Mesendoderm (in vitro differentiated cells): ENCODE measurements at regions not wholly inside any gene's neighbourhood (a gene's known extent, or its start where the extent isn't known, plus 50 kb on each side); places are given as distances from the start of the nearest gene placed in this dataset.

Source experiments
- DNase-seq: peaks from one replicate; pipeline ENCODE4 v3.0.0; 2013
- H2AK5ac ChIP-seq: 2 replicates; pipeline ENCODE4 v1.6.1; 2013; ENCODE audit warnings: low read length, inconsistent platforms
- H2BK120ac ChIP-seq: 2 replicates; pipeline ENCODE4 v1.6.1; 2013; ENCODE audit warnings: low read depth, mild to moderate bottlenecking, low read length, moderate library complexity, mixed read lengths
- H2BK15ac ChIP-seq: replicated peaks from 2 replicates; pipeline ENCODE4 v1.6.1; 2013; ENCODE audit warnings: low read depth, mild to moderate bottlenecking, moderate library complexity
- H2BK5ac ChIP-seq: 2 replicates; pipeline ENCODE4 v1.6.1; 2013; ENCODE audit warnings: low read length, inconsistent platforms
- H3K18ac ChIP-seq: 2 replicates; pipeline ENCODE4 v1.6.1; 2013; ENCODE audit warnings: mild to moderate bottlenecking, low read length, mixed read lengths
- H3K23ac ChIP-seq: one replicate; pipeline ENCODE4 v1.6.1; 2013; ENCODE audit warnings: low read length
- H3K27ac ChIP-seq: 2 replicates; pipeline ENCODE4 v1.5.1; 2013; ENCODE audit warnings: low read depth, mild to moderate bottlenecking, inconsistent platforms, low read length, moderate library complexity
- H3K27me3 ChIP-seq: 2 replicates; pipeline ENCODE4 v1.6.1; 2013; ENCODE audit warnings: low read length, control low read depth, mild to moderate bottlenecking, inconsistent platforms; ENCODE audit not compliant: insufficient read depth, poor library complexity
- H3K36me3 ChIP-seq: 2 replicates; pipeline ENCODE4 v1.6.1; 2013; ENCODE audit warnings: low read length, inconsistent platforms; ENCODE audit not compliant: control insufficient read depth, insufficient read depth
- H3K4ac ChIP-seq: one replicate; pipeline ENCODE4 v1.6.1; 2013; ENCODE audit warnings: low read depth, mild to moderate bottlenecking, low read length, moderate library complexity
- H3K4me1 ChIP-seq: 2 replicates; pipeline ENCODE4 v1.6.1; 2013; ENCODE audit warnings: low read depth, low read length, inconsistent platforms; ENCODE audit not compliant: control insufficient read depth
- H3K4me2 ChIP-seq: 2 replicates; pipeline ENCODE4 v1.6.1; 2013; ENCODE audit warnings: low read length
- H3K4me3 ChIP-seq: 2 replicates; pipeline ENCODE4 v1.5.1; 2013; ENCODE audit warnings: mild to moderate bottlenecking, low read length
- H3K56ac ChIP-seq: one replicate; pipeline ENCODE4 v1.6.1; 2013; ENCODE audit warnings: low read length
- H3K79me1 ChIP-seq: 2 replicates; pipeline ENCODE4 v1.6.1; 2013; ENCODE audit warnings: low read length, inconsistent platforms
- H3K79me2 ChIP-seq: 2 replicates; pipeline ENCODE4 v1.6.1; 2013; ENCODE audit warnings: mild to moderate bottlenecking, low read length; ENCODE audit not compliant: control insufficient read depth, insufficient read depth
- H3K9ac ChIP-seq: 2 replicates; pipeline ENCODE4 v1.6.1; 2013; ENCODE audit warnings: low read length, inconsistent platforms
- H4K5ac ChIP-seq: one replicate; pipeline ENCODE4 v1.6.1; 2013; ENCODE audit warnings: low read length
- H4K8ac ChIP-seq: one replicate; pipeline ENCODE4 v1.6.1; 2013; ENCODE audit warnings: low read depth, mild to moderate bottlenecking, control low read depth, low read length, moderate library complexity
- WGBS: extraction: QIAGEN DNeasy Blood & Tissue Kit; methylation state at CpG from one replicate; pipeline ENCODE4 v1.1.7; 2013; ENCODE audit warnings: low lambda C conversion rate, missing lambda C conversion rate; ENCODE audit not compliant: insufficient coverage; ENCODE audit errors: extremely low coverage; 5-methylcytosine and 5-hydroxymethylcytosine counted together

GRCh38 chr2:181832015-181832414 is 59.5 kb upstream of the ITPRID2 start:
- Histone ChIP-seq H3K56ac (no peak overlapping the region), H2BK5ac (no peak overlapping the region), H2BK120ac (no peak overlapping the region), H3K27me3 (no peaks in the 10 kb centered on the region), H2BK15ac (no peak overlapping the region), H3K4me3 (no peak overlapping the region), H3K18ac (no peak overlapping the region), H3K27ac (no peak overlapping the region), H3K4ac (no peak overlapping the region), H3K36me3 (no peaks in the 10 kb centered on the region), H3K79me2 (no peaks in the 10 kb centered on the region), H3K4me1 (no peaks in the 10 kb centered on the region), H4K5ac (no peak overlapping the region), H3K23ac (no peak overlapping the region), H3K4me2 (no peak overlapping the region), H3K9ac (no peak overlapping the region), H4K8ac (no peak overlapping the region), H3K79me1 (no peaks in the 10 kb centered on the region), H2AK5ac (no peak overlapping the region)
- no peak for DNase-seq
- WGBS = no CpG with 5 or more reads among the region's 4 CpGs

GRCh38 chr2:181836583-181836982 is 54.9 kb upstream of the ITPRID2 start:
- Histone ChIP-seq H4K8ac (no peak overlapping the region), H3K4me1 (no peaks in the 10 kb centered on the region), H3K79me1 (no peaks in the 10 kb centered on the region), H2BK120ac (no peak overlapping the region), H3K4me2 (no peak overlapping the region), H3K56ac (no peak overlapping the region), H3K27ac (no peak overlapping the region), H2BK5ac (no peak overlapping the region), H3K36me3 (no peaks in the 10 kb centered on the region), H3K9ac (no peak overlapping the region), H4K5ac (no peak overlapping the region), H2AK5ac (no peak overlapping the region), H3K18ac (no peak overlapping the region), H3K23ac (no peak overlapping the region), H3K79me2 (no peaks in the 10 kb centered on the region), H3K4ac (no peak overlapping the region), H3K27me3 (no peaks in the 10 kb centered on the region), H2BK15ac (no peak overlapping the region), H3K4me3 (no peak overlapping the region)
- WGBS = no CpG with 5 or more reads among the region's 2 CpGs
- DNase-seq = no peak

DNA sequence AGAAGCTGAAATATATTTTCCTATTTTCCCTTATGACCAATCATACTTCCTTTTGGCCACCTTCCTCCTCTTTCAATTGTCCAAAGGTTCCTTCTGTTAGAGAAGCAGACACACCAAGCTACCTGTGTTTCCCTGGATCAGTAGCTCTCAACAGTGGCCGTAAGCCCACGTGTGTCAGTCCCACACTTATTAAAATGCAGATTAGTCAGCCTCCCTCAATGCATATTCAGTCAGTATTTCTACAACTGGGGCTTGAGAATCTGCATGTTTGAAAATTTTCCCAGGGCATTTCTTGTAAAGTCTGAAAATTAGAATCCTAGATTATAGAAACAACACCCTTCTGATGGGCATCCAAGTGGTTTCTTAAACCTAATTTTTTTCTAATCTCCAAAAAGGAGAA is 54.0 kb upstream of the ITPRID2 start:
- no CpG with 5 or more reads among the region's 2 CpGs for WGBS
- no peak overlapping the region for H3K56ac ChIP-seq
- no peak overlapping the region for H3K18ac ChIP-seq
- no peak for DNase-seq
- no peaks in the 10 kb centered on the region for H3K4me1 ChIP-seq
- no peak overlapping the region for H3K4me3 ChIP-seq
- H2BK15ac ChIP-seq = no peak overlapping the region
- H3K27me3 ChIP-seq = no peaks in the 10 kb centered on the region
- no peaks in the 10 kb centered on the region for H3K79me2 ChIP-seq
- no peaks in the 10 kb centered on the region for H3K36me3 ChIP-seq
- H4K8ac ChIP-seq = no peak overlapping the region
- H3K9ac ChIP-seq = no peak overlapping the region
- H3K23ac ChIP-seq = no peak overlapping the region
- no peak overlapping the region for H2BK5ac ChIP-seq
- H3K4me2 ChIP-seq = no peak overlapping the region
- no peak overlapping the region for H2BK120ac ChIP-seq
- no peak overlapping the region for H3K27ac ChIP-seq
- no peak overlapping the region for H3K4ac ChIP-seq
- no peak overlapping the region for H2AK5ac ChIP-seq
- no peak overlapping the region for H4K5ac ChIP-seq
- no peaks in the 10 kb centered on the region for H3K79me1 ChIP-seq

DNA sequence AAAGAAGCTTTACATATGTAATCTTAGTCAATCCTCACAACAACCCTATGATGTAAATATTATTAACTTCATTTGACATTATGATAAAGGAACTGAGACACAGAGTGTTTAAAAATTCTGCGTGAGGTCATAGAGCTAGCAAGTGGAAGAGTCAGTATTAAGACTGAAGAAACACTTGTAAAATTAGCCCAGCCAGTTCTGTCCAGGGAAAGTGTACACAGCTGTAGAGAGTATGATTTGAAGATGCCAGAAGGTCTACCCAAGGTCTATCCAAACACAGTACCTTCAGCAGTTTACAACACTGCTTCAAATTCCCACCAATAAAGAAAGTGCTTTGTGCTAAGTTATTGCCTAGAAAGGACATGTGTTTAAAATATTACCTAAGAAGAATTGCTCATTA is 51.7 kb upstream of the ITPRID2 start:
- no peaks in the 10 kb centered on the region for H3K36me3 ChIP-seq
- H3K4me3 ChIP-seq = no peak overlapping the region
- no peak overlapping the region for H3K23ac ChIP-seq
- no peaks in the 10 kb centered on the region for H3K79me1 ChIP-seq
- H3K56ac ChIP-seq = no peak overlapping the region
- H4K5ac ChIP-seq = no peak overlapping the region
- no peak overlapping the region for H3K4me2 ChIP-seq
- H3K18ac ChIP-seq = no peak overlapping the region
- H3K4ac ChIP-seq = no peak overlapping the region
- no peaks in the 10 kb centered on the region for H3K4me1 ChIP-seq
- no peak overlapping the region for H2BK120ac ChIP-seq
- no peak for DNase-seq
- no CpG with 5 or more reads among the region's 1 CpG for WGBS
- no peaks in the 10 kb centered on the region for H3K27me3 ChIP-seq
- H2BK5ac ChIP-seq = no peak overlapping the region
- H3K79me2 ChIP-seq = no peaks in the 10 kb centered on the region
- H4K8ac ChIP-seq = no peak overlapping the region
- H2BK15ac ChIP-seq = no peak overlapping the region
- H3K27ac ChIP-seq = no peak overlapping the region
- no peak overlapping the region for H2AK5ac ChIP-seq
- H3K9ac ChIP-seq = no peak overlapping the region

DNA sequence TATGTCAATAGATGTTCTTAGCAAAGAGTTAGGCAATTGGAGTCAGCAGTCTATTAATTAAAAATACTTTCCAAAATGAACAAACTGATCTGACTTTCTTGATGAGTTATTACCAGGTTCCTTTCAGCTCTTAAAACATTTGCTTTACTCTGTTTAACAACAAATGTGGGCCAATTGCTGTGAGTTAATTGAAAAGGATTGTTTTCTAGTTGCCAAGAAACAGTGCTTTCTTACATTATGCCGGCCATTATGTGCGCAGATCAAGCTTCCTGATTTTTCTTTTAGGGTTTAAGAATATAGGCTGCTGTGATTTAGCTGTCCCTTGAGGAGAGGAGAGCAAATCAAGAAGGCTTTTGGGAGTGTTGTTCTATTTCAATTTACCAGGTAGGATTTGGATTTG is 50.5 kb upstream of the ITPRID2 start:
- H3K18ac ChIP-seq = no peak overlapping the region
- no peak overlapping the region for H3K56ac ChIP-seq
- H3K27me3 ChIP-seq = no peaks in the 10 kb centered on the region
- no peak overlapping the region for H2BK15ac ChIP-seq
- no peaks in the 10 kb centered on the region for H3K36me3 ChIP-seq
- DNase-seq = no peak
- H3K4me3 ChIP-seq = no peak overlapping the region
- no peak overlapping the region for H3K9ac ChIP-seq
- no CpG with 5 or more reads among the region's 2 CpGs for WGBS
- H2BK120ac ChIP-seq = no peak overlapping the region
- H3K79me2 ChIP-seq = no peaks in the 10 kb centered on the region
- no peaks in the 10 kb centered on the region for H3K4me1 ChIP-seq
- no peaks in the 10 kb centered on the region for H3K79me1 ChIP-seq
- H3K27ac ChIP-seq = no peak overlapping the region
- no peak overlapping the region for H2AK5ac ChIP-seq
- no peak overlapping the region for H3K4ac ChIP-seq
- no peak overlapping the region for H2BK5ac ChIP-seq
- H3K23ac ChIP-seq = no peak overlapping the region
- H3K4me2 ChIP-seq = no peak overlapping the region
- H4K8ac ChIP-seq = no peak overlapping the region
- H4K5ac ChIP-seq = no peak overlapping the region
